IMR-90 (cell line): ENCODE measurements at regions not wholly inside any gene's neighbourhood (a gene's known extent, or its start where the extent isn't known, plus 50 kb on each side); places are given as distances from the start of the nearest gene placed in this dataset.

Source experiments
- ATAC-seq: fragments of 200-7000 bp; cut with Tn5 transposase; 2 replicates; pipeline ENCODE4 v1.9.1; 2020; ENCODE audit warnings: low read depth, mild to moderate bottlenecking, moderate library complexity
- BruUV-seq: library from RNA; stranded (reverse); fragments of 400-500 nt; replicated peaks from 2 replicates; lab custom pipeline; 2021; lab: Mats Ljungman, UMichigan
- CTCF ChIA-PET: fragments of 300-600 bp; formaldehyde crosslinking; extraction: SDS; loops from one replicate; lab custom pipeline; 2021; ENCODE audit warnings: antibody characterized with exemption; lab: Yijun Ruan, JAX
- POLR2A ChIA-PET: fragments of 300-600 bp; sonication (Branson Sonifier 250); formaldehyde crosslinking; loops from one replicate; lab custom pipeline; 2022; ENCODE audit warnings: antibody characterized with exemption; ENCODE audit not compliant: unreplicated experiment; lab: Charles Lee
- DNase-seq: peaks from one replicate; pipeline ENCODE4 v3.0.0; 2013
- H2AFZ ChIP-seq: replicated peaks from 2 replicates; pipeline ENCODE3; 2013; ENCODE audit warnings: low read length, mild to moderate bottlenecking; ENCODE audit not compliant: poor library complexity
- H2AK5ac ChIP-seq: 2 replicates; pipeline ENCODE4 v1.6.1; 2013; ENCODE audit warnings: low read depth, low read length, inconsistent platforms
- H2AK9ac ChIP-seq: replicated peaks from 2 replicates; pipeline ENCODE3; 2013; ENCODE audit warnings: mild to moderate bottlenecking, low read depth, low read length, moderate library complexity; ENCODE audit not compliant: poor library complexity
- H2BK120ac ChIP-seq: 2 replicates; pipeline ENCODE4 v1.6.1; 2013; ENCODE audit warnings: low read depth, low read length, inconsistent platforms
- H2BK15ac ChIP-seq: 3 replicates; pipeline ENCODE4 v1.6.1; 2013; ENCODE audit warnings: low read depth, low read length, inconsistent platforms
- H2BK20ac ChIP-seq: 2 replicates; pipeline ENCODE4 v1.6.1; 2013; ENCODE audit warnings: low read depth, mild to moderate bottlenecking, inconsistent platforms, low read length, moderate library complexity
- H2BK5ac ChIP-seq: 2 replicates; pipeline ENCODE4 v1.6.1; 2013; ENCODE audit warnings: mild to moderate bottlenecking, low read depth, low read length, inconsistent platforms; ENCODE audit not compliant: poor library complexity, severe bottlenecking
- H3K14ac ChIP-seq: replicated peaks from 2 replicates; pipeline ENCODE4 v1.6.1; 2013; ENCODE audit warnings: low read depth, low read length, inconsistent platforms
- H3K18ac ChIP-seq: 2 replicates; pipeline ENCODE4 v1.6.1; 2013; ENCODE audit warnings: low read depth, low read length, control low read depth
- H3K23ac ChIP-seq: 2 replicates; pipeline ENCODE4 v1.6.1; 2013; ENCODE audit warnings: low read depth, low read length, inconsistent platforms
- H3K27ac ChIP-seq: 2 replicates; pipeline ENCODE4 v1.5.1; 2013; ENCODE audit warnings: mild to moderate bottlenecking, control low read depth, low read length; ENCODE audit not compliant: insufficient read depth
- H3K27me3 ChIP-seq: 2 replicates; pipeline ENCODE4 v1.6.1; 2013; ENCODE audit warnings: low read length; ENCODE audit not compliant: control insufficient read depth, insufficient read depth
- H3K36me3 ChIP-seq: 2 replicates; pipeline ENCODE4 v1.6.1; 2013; ENCODE audit warnings: low read length, mixed read lengths; ENCODE audit not compliant: control insufficient read depth, insufficient read depth
- H3K4ac ChIP-seq: 2 replicates; pipeline ENCODE4 v1.6.1; 2013; ENCODE audit warnings: low read depth, low read length, inconsistent platforms
- H3K4me1 ChIP-seq: 2 replicates; pipeline ENCODE4 v1.6.1; 2013; ENCODE audit warnings: low read length, mixed read lengths; ENCODE audit not compliant: control insufficient read depth, insufficient read depth
- H3K4me2 ChIP-seq: 2 replicates; pipeline ENCODE4 v1.6.1; 2013; ENCODE audit warnings: low read depth, mild to moderate bottlenecking, control low read depth, low read length, moderate library complexity
- H3K4me3 ChIP-seq: 2 replicates; pipeline ENCODE4 v1.5.1; 2013; ENCODE audit warnings: low read depth, mild to moderate bottlenecking, control low read depth, low read length, moderate library complexity; ENCODE audit not compliant: insufficient read depth
- H3K56ac ChIP-seq: 2 replicates; pipeline ENCODE4 v1.6.1; 2013; ENCODE audit warnings: low read length, inconsistent platforms; ENCODE audit not compliant: insufficient read depth; ENCODE audit errors: extremely low read depth
- H3K79me1 ChIP-seq, 2 experiments: 2 replicates each; pipeline ENCODE4 v1.6.1; 2013; ENCODE audit warnings: low read length in 2 of 2, inconsistent platforms in 1 of 2, low read depth in 1 of 2
- H3K9ac ChIP-seq: 2 replicates; pipeline ENCODE4 v1.6.1; 2013; ENCODE audit warnings: low read depth, low read length, control low read depth
- H3K9me1 ChIP-seq: 2 replicates; pipeline ENCODE4 v1.6.1; 2013; ENCODE audit warnings: low read length, inconsistent platforms; ENCODE audit not compliant: insufficient read depth
- H3K9me3 ChIP-seq: 2 replicates; pipeline ENCODE4 v1.6.1; 2013; ENCODE audit warnings: low read length; ENCODE audit not compliant: control insufficient read depth, insufficient read depth
- H4K20me1 ChIP-seq: 2 replicates; pipeline ENCODE4 v1.6.1; 2013; ENCODE audit warnings: low read length, inconsistent platforms; ENCODE audit not compliant: insufficient read depth
- H4K5ac ChIP-seq: 2 replicates; pipeline ENCODE4 v1.6.1; 2013; ENCODE audit warnings: mild to moderate bottlenecking, low read depth, low read length, control low read depth
- H4K8ac ChIP-seq, 2 experiments: 2 replicates each; pipeline ENCODE4 v1.6.1; 2013; ENCODE audit warnings: low read depth in 2 of 2, low read length in 2 of 2, control low read depth in 1 of 2, inconsistent platforms in 1 of 2
- H4K91ac ChIP-seq: 2 replicates; pipeline ENCODE4 v1.6.1; 2013; ENCODE audit warnings: low read depth, low read length, inconsistent platforms; ENCODE audit not compliant: insufficient read depth
- BHLHE40 ChIP-seq: fragments of 150-350 bp; IDR thresholded peaks from 2 replicates; pipeline ENCODE4 v1.6.1; 2016; ENCODE audit warnings: mild to moderate bottlenecking, low read depth, low read length
- CTCF ChIP-seq: conservative IDR thresholded peaks from 2 replicates; pipeline ENCODE4 v1.5.1; 2012; ENCODE audit warnings: mild to moderate bottlenecking, low read depth, low read length, improper control_type of control experiment
- FOS ChIP-seq: fragments of 150-350 bp; IDR thresholded peaks from 2 replicates; pipeline ENCODE4 v1.6.1; 2016; ENCODE audit warnings: low read depth, low read length
- MAFK ChIP-seq: IDR thresholded peaks from 2 replicates; pipeline ENCODE4 v1.6.1; 2012; ENCODE audit warnings: low read depth, low read length, improper control_type of control experiment
- MXI1 ChIP-seq: IDR thresholded peaks from 2 replicates; pipeline ENCODE4 v1.6.1; 2012; ENCODE audit warnings: low read depth, mild to moderate bottlenecking, low read length, moderate library complexity, borderline replicate concordance
- POLR2A ChIP-seq: IDR thresholded peaks from 2 replicates; pipeline ENCODE4 v1.6.1; 2012; ENCODE audit warnings: mild to moderate bottlenecking, low read depth, low read length
- RCOR1 ChIP-seq: IDR thresholded peaks from 2 replicates; pipeline ENCODE4 v1.6.1; 2012; ENCODE audit warnings: mild to moderate bottlenecking, low read length, improper control_type of control experiment; ENCODE audit not compliant: insufficient replicate concordance
- RFX5 ChIP-seq: IDR thresholded peaks from 2 replicates; pipeline ENCODE4 v1.8.0; 2012; ENCODE audit warnings: low read depth, mild to moderate bottlenecking, low read length, moderate library complexity
- WGBS, 2 experiments: methylation state at CpG; one replicate each; pipeline versions ENCODE4 v1.1.5 to v1.1.7; 2013; ENCODE audit warnings: missing lambda C conversion rate in 2 of 2; ENCODE audit not compliant: insufficient read length in 1 of 2; ENCODE audit errors: extremely low coverage in 2 of 2; 5-methylcytosine and 5-hydroxymethylcytosine counted together
- dilution Hi-C: fragments of 300-500 bp; cut with HindIII; formaldehyde crosslinking; loops from one replicate; pipeline ENCODE4 v1.14.3; 2018; ENCODE audit warnings: low sequenced_read_pairs; ENCODE audit not compliant: unreplicated experiment
- in situ Hi-C: fragments of 300-500 bp; cut with MboI; formaldehyde crosslinking; loops from 3 replicates; pipeline ENCODE4 v1.14.3; 2019; ENCODE audit warnings: low sequenced_read_pairs, inconsistent platforms, mixed read lengths
- intact Hi-C: fragments of 100-400 bp; cut with micrococcal nuclease; formaldehyde crosslinking; loops from 2 replicates; pipeline ENCODE4 v1.10.0; 2022
- TF ChIP-seq, protein P1 (sequence below): fragments of 150-350 bp; IDR thresholded peaks from 2 replicates; pipeline ENCODE4 v1.6.1; 2017; ENCODE audit warnings: mild to moderate bottlenecking, antibody characterized with exemption, low read length, low read depth
- TF ChIP-seq, protein P2 (sequence below): fragments of 150-350 bp; IDR thresholded peaks from 2 replicates; pipeline ENCODE4 v1.6.1; 2016; ENCODE audit warnings: low read depth, mild to moderate bottlenecking, low read length, moderate library complexity, borderline replicate concordance

DNA sequence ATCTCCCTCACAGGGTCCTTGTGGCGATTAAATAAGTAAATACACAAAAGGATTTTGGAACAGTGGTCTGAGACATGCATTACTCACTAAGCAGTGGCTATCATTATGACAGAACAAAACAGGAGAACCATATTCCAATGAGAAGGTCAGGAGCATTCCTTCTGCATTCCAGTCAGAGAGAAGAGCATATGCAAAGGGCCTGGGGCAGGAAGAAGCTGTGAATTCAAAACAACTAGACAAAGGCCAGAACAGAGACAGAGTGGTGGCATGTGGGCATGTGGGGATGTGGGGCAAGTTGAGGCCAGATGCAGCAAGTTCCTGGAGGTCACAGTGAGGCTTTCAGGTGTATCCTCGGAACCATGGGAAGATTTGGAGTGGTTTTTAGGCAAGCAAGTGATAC is 70.1 kb upstream of the VRK1 start:
- H3K56ac ChIP-seq = no peak overlapping the region
- CTCF ChIA-PET = no interaction called here
- no peaks in the 10 kb centered on the region for H3K4me1 ChIP-seq
- H3K14ac ChIP-seq = no peak overlapping the region
- no peak overlapping the region for H2BK15ac ChIP-seq
- H2AFZ ChIP-seq = no peak overlapping the region
- no peak overlapping the region for H3K4me3 ChIP-seq
- WGBS, 2 experiments = 33% methylated on average over 1 of the region's 2 CpGs; no CpG with 5 or more reads in 1 of the 2 experiments
- intact Hi-C loops = no loop called here
- no peak overlapping the region for H3K4ac ChIP-seq
- no peak for TF ChIP-seq RCOR1
- no peak for TF ChIP-seq CTCF
- no peak for TF ChIP-seq RFX5
- TF ChIP-seq MXI1 = no peak
- TF ChIP-seq, protein P1, sequence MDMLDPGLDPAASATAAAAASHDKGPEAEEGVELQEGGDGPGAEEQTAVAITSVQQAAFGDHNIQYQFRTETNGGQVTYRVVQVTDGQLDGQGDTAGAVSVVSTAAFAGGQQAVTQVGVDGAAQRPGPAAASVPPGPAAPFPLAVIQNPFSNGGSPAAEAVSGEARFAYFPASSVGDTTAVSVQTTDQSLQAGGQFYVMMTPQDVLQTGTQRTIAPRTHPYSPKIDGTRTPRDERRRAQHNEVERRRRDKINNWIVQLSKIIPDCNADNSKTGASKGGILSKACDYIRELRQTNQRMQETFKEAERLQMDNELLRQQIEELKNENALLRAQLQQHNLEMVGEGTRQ = no peak
- TF ChIP-seq POLR2A = no peak
- no peak for TF ChIP-seq BHLHE40
- TF ChIP-seq, protein P2, sequence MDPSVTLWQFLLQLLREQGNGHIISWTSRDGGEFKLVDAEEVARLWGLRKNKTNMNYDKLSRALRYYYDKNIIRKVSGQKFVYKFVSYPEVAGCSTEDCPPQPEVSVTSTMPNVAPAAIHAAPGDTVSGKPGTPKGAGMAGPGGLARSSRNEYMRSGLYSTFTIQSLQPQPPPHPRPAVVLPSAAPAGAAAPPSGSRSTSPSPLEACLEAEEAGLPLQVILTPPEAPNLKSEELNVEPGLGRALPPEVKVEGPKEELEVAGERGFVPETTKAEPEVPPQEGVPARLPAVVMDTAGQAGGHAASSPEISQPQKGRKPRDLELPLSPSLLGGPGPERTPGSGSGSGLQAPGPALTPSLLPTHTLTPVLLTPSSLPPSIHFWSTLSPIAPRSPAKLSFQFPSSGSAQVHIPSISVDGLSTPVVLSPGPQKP = no peak
- TF ChIP-seq FOS = no peak
- TF ChIP-seq MAFK = no peak
- H2BK120ac ChIP-seq = no peak overlapping the region
- H2BK20ac ChIP-seq = no peak overlapping the region
- H3K27ac ChIP-seq = no peak overlapping the region
- H4K5ac ChIP-seq = no peak overlapping the region
- H3K23ac ChIP-seq = no peak overlapping the region
- no peak overlapping the region for H4K91ac ChIP-seq
- in situ Hi-C loops = no loop called here
- POLR2A ChIA-PET = no interaction called here
- H2BK5ac ChIP-seq = no peak overlapping the region
- H2AK9ac ChIP-seq = no peak overlapping the region
- DNase-seq (no peak), ATAC-seq (no peak)
- no peak overlapping the region for H4K8ac ChIP-seq
- no peaks in the 10 kb centered on the region for H4K20me1 ChIP-seq
- dilution Hi-C loops = no loop called here
- H2AK5ac ChIP-seq = no peak overlapping the region
- no TSS peak for BruUV-seq
- H3K27me3 ChIP-seq = no peaks in the 10 kb centered on the region; the same call in 1 of the 2 replicates
- no peak overlapping the region for H3K18ac ChIP-seq
- no peak overlapping the region for H3K9ac ChIP-seq
- no peak overlapping the region for H3K4me2 ChIP-seq
- no peaks in the 10 kb centered on the region for H3K9me3 ChIP-seq
- no peaks in the 10 kb centered on the region for H3K36me3 ChIP-seq
- H3K9me1 ChIP-seq = no peaks in the 10 kb centered on the region
- H3K79me1 ChIP-seq = no peaks in the 10 kb centered on the region
